ENCODE measurements at regions not wholly inside any gene's neighbourhood (a gene's known extent, or its start where the extent isn't known, plus 50 kb on each side); places are given as distances from the start of the nearest gene placed in this dataset.

- DNase-seq (ENCODE audit: low read depth in 4 of 4, low spot score in 3 of 4) = no peak
Observed at GRCh38 chr2:145026456-145027455, 506.8 kb upstream of the ZEB2 start.

- DNase-seq (ENCODE audit: low read depth in 4 of 4, low spot score in 3 of 4) = no peak
Observed at GRCh38 chr2:145025382-145025781, 505.5 kb upstream of the ZEB2 start.

DNA sequence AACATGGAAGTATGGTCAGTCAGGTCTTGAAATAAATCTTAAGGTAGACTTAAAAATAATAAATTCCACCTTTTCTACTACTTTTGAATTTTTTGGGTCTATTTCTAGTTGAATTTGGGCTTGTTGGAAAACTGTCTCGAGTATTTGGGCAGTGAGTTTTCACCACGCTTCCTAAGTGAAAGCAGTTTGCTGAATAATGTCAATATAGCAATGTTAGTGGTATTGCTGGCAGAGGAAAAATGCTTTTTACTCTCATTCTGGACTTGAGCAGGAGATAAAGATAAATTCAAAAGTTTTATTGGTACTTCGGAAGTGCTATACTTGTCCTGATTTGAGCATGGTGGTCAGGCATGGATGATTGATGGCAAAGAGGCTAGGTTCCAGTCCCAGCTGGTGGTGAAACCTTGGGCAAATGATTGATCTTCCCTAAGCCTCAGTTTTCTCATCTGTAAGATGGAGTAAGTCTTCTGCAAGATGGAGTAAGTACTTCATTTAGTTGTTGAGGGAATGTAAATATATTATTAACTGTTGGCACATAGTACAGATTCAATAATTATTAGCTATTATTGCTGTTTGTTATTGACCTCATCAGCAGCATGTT is 503.5 kb upstream of the ZEB2 start:
- DNase-seq (ENCODE audit: low read depth in 4 of 4, low spot score in 3 of 4) = no peak

- DNase-seq (ENCODE audit: low read depth in 4 of 4, low spot score in 3 of 4) = no peak
Observed at GRCh38 chr2:145022666-145023333, 502.9 kb upstream of the ZEB2 start.

GRCh38 chr2:145021962-145022665 is 502.2 kb upstream of the ZEB2 start:
- no peak for DNase-seq (ENCODE audit: low read depth in 4 of 4, low spot score in 3 of 4)

DNA sequence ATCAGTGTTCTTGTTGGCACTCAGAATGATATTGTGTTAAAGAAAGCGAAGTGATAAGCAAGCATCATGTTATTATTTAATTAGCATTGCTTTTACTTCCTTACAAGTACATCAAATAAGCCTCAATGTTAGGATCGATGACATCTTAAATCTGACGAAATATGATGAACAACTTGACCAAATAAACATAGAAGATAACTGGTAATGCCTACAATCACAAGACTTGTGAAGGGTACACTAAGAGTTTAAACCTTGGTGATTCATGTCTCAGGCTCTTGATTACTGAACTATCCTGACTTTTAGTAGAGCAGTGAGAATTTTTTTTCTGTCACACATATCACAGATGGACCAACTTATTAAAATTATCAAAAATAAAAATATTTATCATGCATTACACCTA is 500.8 kb upstream of the ZEB2 start:
- DNase-seq (ENCODE audit: low read depth in 4 of 4, low spot score in 3 of 4) = no peak

DNA sequence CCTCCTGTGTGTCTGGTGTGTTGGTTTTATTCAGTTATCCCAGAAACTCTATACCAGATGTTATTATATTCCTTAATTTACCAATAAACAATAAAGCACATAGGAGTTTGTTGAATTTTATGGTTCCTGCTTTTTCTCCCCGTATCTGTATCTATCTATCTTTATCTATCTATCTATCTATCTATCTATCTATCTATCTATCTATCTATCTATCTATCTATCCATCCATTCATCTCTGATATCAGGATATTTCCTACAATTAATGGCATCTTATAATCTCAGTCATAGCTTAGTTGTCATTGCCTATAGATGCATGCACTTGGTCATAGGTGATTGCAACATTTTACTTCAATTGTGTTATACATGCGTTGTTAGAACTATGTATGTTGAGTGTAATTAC is 500.2 kb upstream of the ZEB2 start:
- DNase-seq (ENCODE audit: low read depth in 4 of 4, low spot score in 3 of 4) = no peak

DNA sequence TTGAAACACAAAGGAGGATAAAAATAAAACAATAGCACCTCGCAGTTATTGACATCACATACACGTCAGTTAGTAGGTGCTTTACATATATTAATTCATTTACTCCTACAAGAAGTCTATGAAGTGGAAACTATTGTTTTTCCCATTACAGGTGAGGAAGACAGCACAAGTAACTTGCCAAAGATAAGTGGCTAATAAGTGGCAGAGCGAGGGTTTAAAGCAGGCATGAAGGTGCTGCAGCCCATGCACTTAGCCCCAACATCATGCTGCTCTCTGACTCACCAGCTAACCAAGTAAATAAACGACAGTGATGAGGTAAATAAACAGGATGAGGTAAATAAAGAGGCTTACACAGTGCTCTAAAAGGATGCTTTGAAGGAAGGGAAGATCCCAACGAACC is 498.6 kb upstream of the ZEB2 start:
- no peak for DNase-seq (ENCODE audit: low read depth in 4 of 4, low spot score in 3 of 4)

- no peak for DNase-seq (ENCODE audit: low read depth in 4 of 4, low spot score in 3 of 4)
Observed at GRCh38 chr2:145017149-145017548, 497.2 kb upstream of the ZEB2 start.

GRCh38 chr2:145016711-145017110 is 496.8 kb upstream of the ZEB2 start:
- no peak for DNase-seq (ENCODE audit: low read depth in 4 of 4, low spot score in 3 of 4)

- DNase-seq (ENCODE audit: low read depth in 4 of 4, low spot score in 3 of 4) = no peak
Observed at GRCh38 chr2:145015561-145015960, 495.6 kb upstream of the ZEB2 start.

GRCh38 chr2:145012806-145013205 is 492.9 kb upstream of the ZEB2 start:
- DNase-seq (ENCODE audit: low read depth in 4 of 4, low spot score in 3 of 4) = no peak

DNA sequence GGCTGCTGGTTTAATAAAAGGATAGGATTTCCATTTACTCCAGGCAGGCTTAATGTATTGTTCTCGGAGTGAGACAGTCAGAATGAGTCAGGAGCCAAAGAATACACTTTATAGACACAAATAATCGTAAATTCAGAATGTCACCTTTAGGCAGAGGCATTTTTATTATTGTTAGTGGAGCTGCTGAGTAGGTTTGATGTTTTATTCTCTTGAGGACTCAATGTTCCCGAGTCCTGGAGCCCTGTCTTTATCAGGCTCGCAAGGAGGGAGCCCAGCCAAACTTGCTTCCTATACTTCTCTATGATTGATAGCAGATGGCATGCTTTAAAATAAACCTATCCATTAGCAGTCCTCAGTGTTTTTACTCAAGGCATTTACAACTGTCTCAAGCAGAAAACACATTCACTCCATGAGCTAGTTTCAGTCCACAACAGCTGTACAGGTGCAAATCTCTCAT is 492.3 kb upstream of the ZEB2 start:
- no peak for DNase-seq (ENCODE audit: low read depth in 4 of 4, low spot score in 3 of 4)

DNA sequence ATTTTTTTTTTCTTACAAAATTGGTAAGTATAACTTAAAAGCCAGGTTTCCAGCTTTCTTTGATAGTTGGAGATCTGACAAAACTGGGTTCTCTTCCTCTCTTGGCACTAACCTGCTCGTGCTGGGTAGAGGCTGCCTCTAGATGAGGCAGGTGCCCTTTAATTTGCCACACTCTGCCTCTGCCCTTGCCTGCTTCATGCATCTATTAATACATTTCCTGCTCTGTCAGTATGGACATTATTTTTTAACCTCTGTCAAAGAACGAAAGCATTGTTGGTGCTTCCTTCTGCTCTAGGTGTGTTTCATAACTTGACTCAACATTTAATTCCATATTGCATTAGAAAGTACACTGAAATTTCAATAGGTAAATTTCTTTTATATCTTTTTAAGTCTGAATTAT is 490.7 kb upstream of the ZEB2 start:
- no peak for DNase-seq (ENCODE audit: low read depth in 4 of 4, low spot score in 3 of 4)

DNA sequence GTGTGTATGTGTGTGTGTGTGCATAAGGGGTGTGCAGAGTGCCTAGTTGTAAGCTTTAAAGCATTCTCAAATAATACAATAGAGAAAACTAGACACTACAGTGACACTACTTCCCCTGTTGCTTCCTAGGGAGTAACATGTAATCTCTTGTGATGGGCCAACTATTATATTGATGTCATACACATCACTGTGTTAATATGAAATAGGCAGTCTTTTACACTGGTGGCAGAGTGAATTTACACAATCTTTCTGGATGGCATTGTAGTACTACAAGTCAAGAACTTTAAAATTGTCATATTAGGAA is 488.0 kb upstream of the ZEB2 start:
- DNase-seq (ENCODE audit: low read depth in 4 of 4, low spot score in 3 of 4) = no peak

GRCh38 chr2:145007093-145007959 is 487.4 kb upstream of the ZEB2 start:
- DNase-seq (ENCODE audit: low read depth in 4 of 4, low spot score in 3 of 4) = no peak

- no peak for DNase-seq (ENCODE audit: low read depth in 4 of 4, low spot score in 3 of 4)
Observed at GRCh38 chr2:145002624-145003023, 482.7 kb upstream of the ZEB2 start.

GRCh38 chr2:145000376-145000775 is 480.5 kb upstream of the ZEB2 start:
- no peak for DNase-seq (ENCODE audit: low read depth in 4 of 4, low spot score in 3 of 4)

DNA sequence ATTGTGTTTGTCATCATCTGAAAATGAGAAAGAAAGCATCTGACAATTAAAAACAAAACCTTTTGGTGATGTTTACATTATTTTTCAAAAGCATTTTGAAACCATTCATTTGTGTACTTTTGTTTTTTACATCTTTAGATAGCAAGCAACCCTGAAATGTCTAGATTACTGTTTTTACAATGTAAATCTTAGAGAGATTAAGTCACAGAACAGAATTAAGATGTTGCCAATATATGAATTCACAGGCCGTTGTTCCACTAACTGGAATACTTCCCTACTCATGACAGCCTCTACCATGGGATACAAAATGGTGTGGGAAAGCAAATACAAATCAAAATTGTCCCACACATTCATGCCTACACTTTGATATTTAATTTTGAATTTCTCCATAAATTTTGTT is 480.0 kb upstream of the ZEB2 start:
- no peak for DNase-seq (ENCODE audit: low read depth in 4 of 4, low spot score in 3 of 4)
